Activated naive CD8-positive, alpha-beta T cell (primary cell): ENCODE measurements at regions not wholly inside any gene's neighbourhood (a gene's known extent, or its start where the extent isn't known, plus 50 kb on each side); places are given as distances from the start of the nearest gene placed in this dataset.

Experiments
- H3K27ac Mint-ChIP-seq: one replicate; pipeline ENCODE4 v1.8.0; 2021; ENCODE audit warnings: mixed read lengths
- H3K27me3 Mint-ChIP-seq: one replicate; pipeline ENCODE4 v1.8.0; 2021; ENCODE audit warnings: mixed read lengths
- H3K36me3 Mint-ChIP-seq: one replicate; pipeline ENCODE4 v1.8.0; 2021; ENCODE audit warnings: mixed read lengths
- H3K4me1 Mint-ChIP-seq: one replicate; pipeline ENCODE4 v1.8.0; 2021; ENCODE audit warnings: low read depth, mixed read lengths
- H3K4me3 Mint-ChIP-seq: one replicate; pipeline ENCODE4 v1.8.0; 2021; ENCODE audit warnings: mild to moderate bottlenecking, mixed read lengths
- H3K9me3 Mint-ChIP-seq: one replicate; pipeline ENCODE4 v1.8.0; 2021; ENCODE audit warnings: low read depth, mixed read lengths

- Mint-ChIP-seq H3K27me3 (no peaks in the 10 kb centered on the region), H3K27ac (no peak overlapping the region), H3K36me3 (no peaks in the 10 kb centered on the region), H3K4me3 (no peak overlapping the region), H3K9me3 (no peaks in the 10 kb centered on the region), H3K4me1 (no peaks in the 10 kb centered on the region)
Measured at GRCh38 chr13:47841151-47841550, 159.9 kb downstream of the SUCLA2 start.

GRCh38 chr13:47837906-47838305 lies 163.2 kb downstream of the SUCLA2 start:
- no peak overlapping the region for H3K4me3 Mint-ChIP-seq
- no peak overlapping the region for H3K27ac Mint-ChIP-seq
- no peaks in the 10 kb centered on the region for H3K9me3 Mint-ChIP-seq
- no peaks in the 10 kb centered on the region for H3K27me3 Mint-ChIP-seq
- no peaks in the 10 kb centered on the region for H3K36me3 Mint-ChIP-seq
- no peaks in the 10 kb centered on the region for H3K4me1 Mint-ChIP-seq

GRCh38 chr13:47837104-47837880 lies 163.8 kb downstream of the SUCLA2 start:
- Mint-ChIP-seq H3K27me3 (no peaks in the 10 kb centered on the region), H3K36me3 (no peaks in the 10 kb centered on the region), H3K4me3 (no peak overlapping the region), H3K27ac (no peak overlapping the region), H3K9me3 (no peaks in the 10 kb centered on the region), H3K4me1 (no peaks in the 10 kb centered on the region)

- no peak overlapping the region for H3K4me3 Mint-ChIP-seq
- H3K27ac Mint-ChIP-seq: no peak overlapping the region
- H3K27me3 Mint-ChIP-seq: no peaks in the 10 kb centered on the region
- H3K9me3 Mint-ChIP-seq: no peaks in the 10 kb centered on the region
- no peaks in the 10 kb centered on the region for H3K36me3 Mint-ChIP-seq
- no peaks in the 10 kb centered on the region for H3K4me1 Mint-ChIP-seq
Measured at GRCh38 chr13:47835470-47836228, 165.4 kb downstream of the SUCLA2 start.

- H3K27me3 Mint-ChIP-seq: no peaks in the 10 kb centered on the region
- no peaks in the 10 kb centered on the region for H3K9me3 Mint-ChIP-seq
- H3K36me3 Mint-ChIP-seq: no peaks in the 10 kb centered on the region
- no peak overlapping the region for H3K4me3 Mint-ChIP-seq
- H3K4me1 Mint-ChIP-seq: no peaks in the 10 kb centered on the region
- H3K27ac Mint-ChIP-seq: no peak overlapping the region
Measured at GRCh38 chr13:47832458-47832972, 168.6 kb downstream of the SUCLA2 start.

- Mint-ChIP-seq H3K9me3 (no peaks in the 10 kb centered on the region), H3K4me3 (no peak overlapping the region), H3K27me3 (no peaks in the 10 kb centered on the region), H3K36me3 (no peaks in the 10 kb centered on the region), H3K4me1 (no peaks in the 10 kb centered on the region), H3K27ac (no peak overlapping the region)
Measured at GRCh38 chr13:47831265-47831664, 169.8 kb downstream of the SUCLA2 start.

GRCh38 chr13:47829690-47830089 lies 171.4 kb downstream of the SUCLA2 start:
- Mint-ChIP-seq H3K4me3 (no peak overlapping the region), H3K9me3 (peaks cover 9% of the 10 kb centered on the region), H3K27me3 (no peaks in the 10 kb centered on the region), H3K4me1 (no peaks in the 10 kb centered on the region), H3K36me3 (peaks cover 6% of the 10 kb centered on the region), H3K27ac (no peak overlapping the region)

- Mint-ChIP-seq H3K27ac (no peak overlapping the region), H3K9me3 (peaks cover 9% of the 10 kb centered on the region), H3K4me1 (no peaks in the 10 kb centered on the region), H3K36me3 (peaks cover 12% of the 10 kb centered on the region), H3K4me3 (no peak overlapping the region), H3K27me3 (no peaks in the 10 kb centered on the region)
Measured at GRCh38 chr13:47826471-47826870, 174.6 kb downstream of the SUCLA2 start.

GRCh38 chr13:47822036-47822435 lies 179.0 kb downstream of the SUCLA2 start:
- Mint-ChIP-seq H3K9me3 (peaks cover 9% of the 10 kb centered on the region), H3K27ac (no peak overlapping the region), H3K4me1 (no peaks in the 10 kb centered on the region), H3K4me3 (no peak overlapping the region), H3K27me3 (no peaks in the 10 kb centered on the region), H3K36me3 (peaks cover 12% of the 10 kb centered on the region)

GRCh38 chr13:47816831-47817230 lies 184.2 kb downstream of the SUCLA2 start:
- no peak overlapping the region for H3K27ac Mint-ChIP-seq
- no peaks in the 10 kb centered on the region for H3K9me3 Mint-ChIP-seq
- H3K36me3 Mint-ChIP-seq: no peaks in the 10 kb centered on the region
- H3K4me1 Mint-ChIP-seq: no peaks in the 10 kb centered on the region
- no peaks in the 10 kb centered on the region for H3K27me3 Mint-ChIP-seq
- no peak overlapping the region for H3K4me3 Mint-ChIP-seq

GRCh38 chr13:47813718-47814117 lies 187.4 kb downstream of the SUCLA2 start:
- Mint-ChIP-seq H3K27me3 (no peaks in the 10 kb centered on the region), H3K27ac (no peak overlapping the region), H3K36me3 (no peaks in the 10 kb centered on the region), H3K4me1 (no peaks in the 10 kb centered on the region), H3K4me3 (no peak overlapping the region), H3K9me3 (no peaks in the 10 kb centered on the region)

- no peaks in the 10 kb centered on the region for H3K4me1 Mint-ChIP-seq
- no peaks in the 10 kb centered on the region for H3K27me3 Mint-ChIP-seq
- H3K4me3 Mint-ChIP-seq: no peak overlapping the region
- peaks cover 1% of the 10 kb centered on the region for H3K36me3 Mint-ChIP-seq
- no peaks in the 10 kb centered on the region for H3K9me3 Mint-ChIP-seq
- no peak overlapping the region for H3K27ac Mint-ChIP-seq
Measured at GRCh38 chr13:47809411-47809810, 191.7 kb downstream of the SUCLA2 start.

GRCh38 chr13:47803131-47803530 lies 197.9 kb downstream of the SUCLA2 start:
- Mint-ChIP-seq H3K27me3 (no peaks in the 10 kb centered on the region), H3K4me1 (no peaks in the 10 kb centered on the region), H3K27ac (no peak overlapping the region), H3K4me3 (no peak overlapping the region), H3K36me3 (peaks cover 2% of the 10 kb centered on the region), H3K9me3 (no peaks in the 10 kb centered on the region)

GRCh38 chr13:47801555-47801954 lies 199.5 kb downstream of the SUCLA2 start:
- peaks cover 2% of the 10 kb centered on the region for H3K36me3 Mint-ChIP-seq
- no peaks in the 10 kb centered on the region for H3K9me3 Mint-ChIP-seq
- no peaks in the 10 kb centered on the region for H3K27me3 Mint-ChIP-seq
- no peaks in the 10 kb centered on the region for H3K4me1 Mint-ChIP-seq
- H3K4me3 Mint-ChIP-seq: no peak overlapping the region
- H3K27ac Mint-ChIP-seq: no peak overlapping the region

GRCh38 chr13:47800593-47800992 lies 200.5 kb downstream of the SUCLA2 start:
- H3K36me3 Mint-ChIP-seq: peaks cover 2% of the 10 kb centered on the region
- H3K4me1 Mint-ChIP-seq: no peaks in the 10 kb centered on the region
- H3K4me3 Mint-ChIP-seq: no peak overlapping the region
- no peaks in the 10 kb centered on the region for H3K27me3 Mint-ChIP-seq
- no peaks in the 10 kb centered on the region for H3K9me3 Mint-ChIP-seq
- no peak overlapping the region for H3K27ac Mint-ChIP-seq
